Stimulated activated CD8-positive, alpha-beta memory T cell treated with anti-CD3 and anti-CD28 coated beads, Interleukin-2, amount 100 ng/mL, for 1 hour (primary cell): ENCODE measurements at regions not wholly inside any gene's neighbourhood (a gene's known extent, or its start where the extent isn't known, plus 50 kb on each side); places are given as distances from the start of the nearest gene placed in this dataset.

ENCODE experiments used
- DNase-seq, 2 donors: peaks; one replicate each; pipeline ENCODE4 v3.0.0-alpha.2; 2020; ENCODE audit warnings: low read depth in 2 of 2

DNA sequence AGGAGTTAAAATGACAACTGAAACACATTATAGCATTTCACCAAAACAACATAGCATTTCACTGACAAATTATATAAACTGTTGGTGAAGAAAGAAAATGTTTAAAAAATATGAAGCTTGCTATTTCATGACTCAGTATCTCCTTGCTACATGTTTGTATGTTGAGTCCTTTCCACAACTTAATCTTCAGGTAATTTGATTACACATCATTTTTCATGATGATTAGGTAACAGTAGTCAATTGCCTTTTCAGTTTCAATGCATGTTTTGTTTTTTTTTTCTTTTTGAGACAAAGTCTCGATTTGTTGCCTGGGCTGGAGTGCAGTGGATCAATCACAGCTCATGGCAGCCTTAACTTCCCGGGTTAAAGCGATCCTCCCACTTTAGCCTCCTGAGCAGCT is 177.8 kb upstream of the PMFBP1 start:
- no peak for DNase-seq

DNA sequence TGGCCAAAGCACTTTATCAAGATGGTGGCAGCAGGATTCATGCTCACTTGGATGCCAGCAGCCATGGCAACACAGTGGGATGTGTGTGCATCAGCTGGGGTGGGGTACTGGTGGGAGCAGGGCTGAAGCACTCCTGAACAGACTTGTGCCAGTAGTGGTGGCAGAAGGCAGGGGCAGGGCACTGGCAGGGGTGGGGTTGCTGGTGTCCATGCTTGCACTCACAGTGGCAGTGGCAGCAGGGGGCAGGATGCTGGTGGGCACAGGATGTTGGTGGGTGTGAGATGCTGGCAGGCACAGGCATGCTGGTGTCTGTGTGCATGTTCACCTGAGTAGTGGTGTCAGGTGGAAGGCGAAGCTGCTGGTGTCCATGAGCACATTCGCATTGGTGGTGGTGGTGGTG is 161.0 kb upstream of the PMFBP1 start:
- no peak for DNase-seq

DNA sequence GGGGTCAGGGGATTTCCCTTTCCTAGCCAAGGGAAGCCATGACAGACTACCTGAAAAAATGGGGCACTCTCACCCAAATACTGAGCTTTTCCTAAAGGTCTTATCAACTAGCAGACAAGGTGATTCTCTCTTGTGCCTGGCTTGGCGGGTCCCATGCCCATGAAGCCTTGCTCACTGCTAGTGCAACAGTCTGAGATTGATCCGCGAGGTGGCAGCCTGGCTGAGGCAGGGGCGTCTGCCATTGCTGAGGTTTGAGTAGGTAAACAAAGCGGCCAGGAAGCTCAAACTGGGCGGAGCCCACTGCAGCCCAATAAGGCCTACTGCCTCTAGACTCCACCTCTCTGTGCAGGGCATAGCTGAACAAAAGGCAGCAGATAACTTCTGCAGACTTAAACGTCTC is 152.6 kb upstream of the PMFBP1 start:
- no peak for DNase-seq

DNA sequence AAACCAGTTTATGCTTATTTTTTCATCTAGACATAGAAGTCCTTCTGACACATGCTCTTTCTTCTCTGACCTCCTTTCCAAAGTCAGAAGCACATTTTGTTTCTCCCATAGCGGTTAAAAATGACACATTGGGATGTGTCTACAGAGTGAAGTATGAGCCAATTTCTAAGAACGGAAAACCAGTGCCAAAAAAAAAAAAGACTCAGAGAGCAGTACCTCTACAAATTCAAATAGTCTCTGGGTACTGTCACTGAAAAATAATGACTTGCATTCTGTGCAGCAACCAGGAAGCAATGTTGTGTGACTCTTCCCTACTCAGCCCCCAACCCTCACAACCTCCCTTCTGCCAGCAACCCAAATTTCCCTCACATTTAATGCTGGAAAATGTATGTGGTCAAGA is 145.5 kb upstream of the PMFBP1 start:
- DNase-seq = no peak

DNA sequence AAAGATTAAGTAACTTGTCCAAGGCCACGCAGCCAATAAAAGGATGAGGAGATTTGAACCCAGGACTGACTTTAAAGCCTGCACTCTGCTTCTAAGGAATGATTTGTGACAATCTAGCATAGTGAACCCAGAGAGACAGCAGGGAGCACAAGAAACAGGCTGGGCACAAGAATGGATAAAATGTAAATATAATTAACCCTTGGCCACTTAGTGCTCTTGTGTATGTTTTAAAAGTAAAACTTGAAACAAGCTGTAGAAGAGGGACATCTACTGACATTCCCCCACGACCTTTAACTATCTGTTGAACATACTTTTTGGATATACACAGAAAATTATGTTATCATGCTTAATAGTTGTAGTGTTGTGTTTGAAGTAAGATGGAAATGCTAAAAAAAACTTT is 141.9 kb upstream of the PMFBP1 start:
- no peak for DNase-seq

DNA sequence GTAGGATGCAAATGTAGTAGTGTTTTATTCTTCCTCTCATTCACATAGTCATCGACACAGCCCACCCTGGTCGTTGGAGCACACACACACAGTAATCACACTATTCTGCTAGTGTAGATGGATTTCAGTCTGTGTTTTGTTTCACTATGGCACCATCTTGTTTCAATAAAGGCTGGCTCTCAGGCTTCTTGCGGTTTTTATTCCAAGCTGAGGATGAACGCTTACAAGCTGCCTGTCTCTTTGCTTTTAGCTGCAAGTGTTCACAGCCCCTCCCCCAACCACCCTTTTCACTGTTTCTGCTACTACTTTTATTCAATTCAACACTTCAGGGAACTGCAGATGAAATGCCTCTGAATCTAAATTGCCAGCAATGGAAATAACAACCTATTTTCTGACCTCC is 140.9 kb upstream of the PMFBP1 start:
- DNase-seq = no peak

DNA sequence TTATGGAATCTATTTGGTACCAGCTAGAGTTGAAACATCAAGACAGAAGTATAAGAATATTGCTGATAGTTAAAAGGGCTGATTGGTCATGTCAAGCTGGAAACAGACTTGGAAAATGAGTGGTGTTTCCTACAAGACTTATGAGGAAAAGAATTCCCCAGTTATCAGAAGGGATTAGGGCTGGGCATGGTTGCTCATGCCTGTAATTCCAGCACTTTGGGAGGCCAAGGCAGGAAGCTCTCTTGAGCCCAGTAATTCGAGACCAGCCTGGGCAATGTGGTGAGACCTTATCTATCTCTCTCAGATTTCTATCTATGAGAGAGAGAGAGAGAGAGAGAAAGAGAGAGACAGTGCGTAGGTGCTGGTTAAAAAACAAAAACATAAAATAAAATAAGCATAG is 139.5 kb upstream of the PMFBP1 start:
- DNase-seq = no peak

DNA sequence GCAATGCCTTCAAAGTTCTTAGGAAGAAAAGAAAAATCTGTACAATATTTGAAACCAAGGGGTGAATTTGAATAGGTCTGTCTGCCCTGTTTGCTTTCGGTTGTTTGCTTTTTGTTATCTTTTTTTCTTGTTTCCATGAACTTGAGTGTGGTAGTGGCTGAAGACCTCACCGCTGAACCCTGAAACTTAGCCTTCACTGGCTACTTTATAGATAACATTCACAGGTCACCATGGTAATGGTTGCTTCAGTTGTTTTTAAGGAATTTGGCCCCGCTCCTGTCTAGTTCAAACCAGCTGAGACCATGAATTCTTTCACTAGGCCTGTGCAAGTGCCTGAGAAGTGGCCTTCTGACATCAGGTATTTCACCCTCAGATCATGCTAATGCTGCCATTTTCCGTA is 137.0 kb upstream of the PMFBP1 start:
- no peak for DNase-seq

DNA sequence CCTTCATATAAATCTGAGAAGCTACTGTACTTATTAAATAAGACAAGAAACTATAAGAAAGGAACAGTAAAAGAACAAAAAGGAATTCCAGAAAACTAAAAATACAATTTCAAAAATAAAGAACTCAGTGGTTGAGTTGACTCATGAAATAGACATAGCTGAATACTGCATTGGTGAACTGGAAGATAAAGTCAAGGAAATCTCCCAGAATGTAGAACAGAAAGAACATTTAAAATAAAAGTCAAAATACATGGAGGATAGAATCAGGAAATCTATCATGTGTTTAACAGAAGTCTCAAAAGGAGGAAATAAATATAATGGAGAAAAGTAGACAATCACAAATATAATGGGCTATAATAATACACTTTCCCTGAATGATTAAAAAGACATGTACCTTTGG is 136.4 kb upstream of the PMFBP1 start:
- DNase-seq = no peak

DNA sequence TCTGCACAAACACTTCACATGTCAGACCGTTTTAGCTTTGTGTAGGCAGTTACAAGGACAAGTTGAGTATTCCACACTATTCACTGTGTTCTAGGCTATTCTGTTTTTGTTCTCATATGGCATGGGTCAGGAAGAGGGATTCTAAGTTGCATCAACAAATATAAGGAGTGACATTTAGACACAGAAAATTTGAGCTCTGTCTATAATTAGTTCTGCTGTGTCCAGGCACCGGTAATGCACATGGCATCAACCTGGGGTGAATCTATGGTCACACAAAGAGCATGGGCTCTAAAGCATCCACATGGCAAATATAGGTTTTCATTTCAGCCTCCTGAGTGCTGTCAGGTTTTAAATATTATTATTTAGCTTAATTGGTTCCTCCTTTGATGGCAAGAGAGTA is 130.4 kb upstream of the PMFBP1 start:
- DNase-seq = no peak

DNA sequence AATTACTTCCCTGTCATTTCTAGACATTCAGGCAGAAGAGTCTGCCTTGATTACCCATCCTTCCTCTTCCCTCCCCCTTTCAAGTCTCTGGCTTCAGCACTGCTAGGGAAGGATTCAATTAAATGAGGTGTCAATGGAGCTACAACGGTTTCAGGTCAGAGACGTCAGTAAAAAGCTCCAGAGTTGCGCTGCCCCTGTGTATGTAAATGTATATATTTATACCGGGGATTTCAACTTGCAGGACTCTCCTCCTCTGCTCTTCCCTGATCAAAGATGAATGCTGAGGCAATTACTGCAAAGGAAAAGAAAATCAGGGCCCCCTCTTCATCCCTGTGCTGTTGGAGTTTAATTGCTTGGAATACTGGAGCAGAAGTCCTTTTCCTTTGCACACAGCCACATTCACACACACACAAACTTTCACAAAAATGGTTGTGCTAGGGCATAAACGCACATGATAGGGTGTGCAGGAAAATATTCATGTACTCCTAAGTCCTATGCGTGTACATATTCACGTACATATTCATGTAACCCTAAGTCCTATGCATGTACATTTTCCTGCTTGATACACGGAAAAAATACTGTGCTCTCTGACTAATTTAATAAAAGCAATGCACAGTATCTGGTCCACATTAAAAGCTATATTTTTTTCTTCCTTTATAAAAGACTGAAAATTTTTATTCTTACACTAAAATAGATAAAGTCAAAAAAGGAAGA is 129.7 kb upstream of the PMFBP1 start:
- DNase-seq = no peak

DNA sequence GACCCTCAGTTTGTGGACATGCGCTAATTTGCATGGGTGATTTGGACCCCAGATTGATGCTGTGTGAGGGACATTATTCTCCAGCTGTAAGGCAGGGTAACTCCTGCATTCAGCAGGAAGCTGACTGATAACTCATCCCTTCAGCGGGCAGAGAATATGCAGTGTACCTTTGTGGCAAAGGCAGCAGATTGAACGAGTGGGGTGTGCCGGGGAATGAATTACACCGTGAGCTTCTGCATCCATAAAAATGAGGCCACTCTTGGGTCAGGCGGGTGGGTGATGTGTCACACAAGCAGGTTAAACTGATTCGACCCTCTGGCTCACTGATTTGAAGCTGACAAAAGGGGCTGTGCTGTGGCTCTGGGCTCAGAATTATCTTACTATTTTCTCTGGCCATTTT is 128.9 kb upstream of the PMFBP1 start:
- no peak for DNase-seq

DNA sequence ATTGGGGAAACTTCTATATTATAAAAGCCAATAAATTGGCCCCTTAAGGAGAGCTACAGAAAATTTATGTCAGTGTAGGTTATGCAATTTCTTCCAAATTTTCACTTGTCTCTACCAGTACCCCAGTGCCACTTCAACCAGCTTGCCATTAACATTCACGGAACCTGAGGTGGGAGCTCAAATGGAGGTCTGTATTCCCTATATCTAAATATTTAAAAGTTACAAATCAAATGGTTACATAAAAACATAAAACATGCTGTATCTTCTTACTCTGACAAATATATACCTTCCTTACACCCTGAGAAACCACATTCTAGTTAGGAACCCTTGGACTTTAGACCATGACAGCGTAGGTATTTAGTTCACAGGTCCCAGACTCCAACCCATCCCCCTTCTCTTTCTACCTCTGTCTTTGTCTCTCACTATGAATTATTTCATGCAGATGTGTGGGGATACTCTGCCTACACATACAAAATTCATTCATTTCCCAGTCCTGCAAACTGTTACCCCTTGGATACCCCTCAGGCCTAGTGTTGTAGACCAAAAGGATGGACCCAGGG is 127.8 kb upstream of the PMFBP1 start:
- DNase-seq = no peak

DNA sequence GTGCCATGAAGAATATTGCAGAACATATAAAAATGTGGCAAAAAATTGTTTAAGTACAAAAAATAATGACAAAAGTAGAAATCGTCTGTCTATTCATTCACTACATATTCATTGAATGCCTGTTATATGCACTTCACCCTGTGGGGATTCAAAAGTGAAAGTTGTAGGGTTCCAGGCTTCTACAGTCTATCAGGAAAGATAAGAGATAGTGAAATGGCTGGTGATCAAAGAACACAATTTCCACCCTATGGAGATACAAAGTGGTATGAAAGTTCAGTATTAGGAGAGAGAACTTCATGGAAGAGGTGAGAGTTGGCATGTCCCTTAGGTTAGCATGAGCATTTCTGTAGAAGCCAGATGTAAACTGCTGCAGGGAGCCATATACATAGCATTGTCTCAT is 127.0 kb upstream of the PMFBP1 start:
- DNase-seq = no peak

DNA sequence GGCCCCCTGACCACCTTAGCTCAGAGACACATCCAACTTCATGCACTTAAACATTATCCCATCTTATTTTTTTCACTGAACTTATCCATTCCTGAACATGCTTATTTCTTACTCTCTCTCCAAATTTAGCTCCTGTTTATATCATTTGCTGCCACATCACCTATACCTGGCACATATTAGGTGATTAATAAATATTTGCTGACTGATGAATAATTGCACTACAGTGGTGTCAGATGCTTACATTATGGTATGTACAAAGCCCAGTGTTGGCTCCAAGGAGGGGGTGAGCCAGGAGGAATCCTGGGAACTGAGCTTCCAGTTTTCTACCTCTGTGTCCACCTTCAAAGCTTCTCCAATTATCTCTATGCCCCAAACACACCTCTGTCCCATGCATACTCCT is 124.0 kb upstream of the PMFBP1 start:
- DNase-seq = no peak

DNA sequence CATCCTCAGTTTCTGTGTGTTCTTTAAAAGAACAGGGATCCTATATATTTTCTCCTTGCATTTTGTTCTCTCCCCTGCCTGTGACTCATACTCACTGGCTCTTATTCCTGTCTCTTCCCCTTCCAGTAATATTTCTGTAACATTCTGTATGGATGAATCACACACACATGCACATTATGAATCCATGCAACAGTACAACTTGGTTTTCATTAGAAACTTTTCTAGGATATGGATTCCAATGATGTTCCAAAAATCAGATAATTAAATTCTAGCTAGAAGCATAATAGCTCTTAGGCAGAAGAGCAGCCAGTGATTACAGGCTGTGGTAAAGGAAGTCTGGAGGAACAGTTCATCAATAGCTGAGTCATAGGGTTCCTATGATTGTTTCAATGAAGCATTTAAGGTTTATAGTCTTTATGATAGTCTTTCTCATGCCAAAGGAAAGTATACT is 119.6 kb upstream of the PMFBP1 start:
- no peak for DNase-seq

DNA sequence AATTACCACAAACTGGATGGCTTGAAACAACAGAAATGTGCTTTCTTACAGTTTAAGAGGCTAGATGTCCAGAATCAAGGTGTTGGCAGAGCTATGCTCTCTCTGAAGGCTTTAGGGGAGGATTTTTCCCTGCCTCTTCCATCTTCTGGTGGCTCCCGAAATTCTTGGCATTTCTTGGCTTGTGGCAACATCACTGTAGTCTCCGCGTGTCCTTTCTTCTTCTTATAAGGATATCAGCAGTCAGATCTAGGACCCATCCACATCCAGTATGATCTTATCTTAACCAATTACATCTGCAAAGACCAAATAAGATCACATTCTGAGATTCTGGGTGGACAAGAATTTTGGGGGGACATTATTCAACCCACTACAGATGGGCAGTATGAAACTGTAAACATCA is 119.2 kb upstream of the PMFBP1 start:
- DNase-seq = no peak

DNA sequence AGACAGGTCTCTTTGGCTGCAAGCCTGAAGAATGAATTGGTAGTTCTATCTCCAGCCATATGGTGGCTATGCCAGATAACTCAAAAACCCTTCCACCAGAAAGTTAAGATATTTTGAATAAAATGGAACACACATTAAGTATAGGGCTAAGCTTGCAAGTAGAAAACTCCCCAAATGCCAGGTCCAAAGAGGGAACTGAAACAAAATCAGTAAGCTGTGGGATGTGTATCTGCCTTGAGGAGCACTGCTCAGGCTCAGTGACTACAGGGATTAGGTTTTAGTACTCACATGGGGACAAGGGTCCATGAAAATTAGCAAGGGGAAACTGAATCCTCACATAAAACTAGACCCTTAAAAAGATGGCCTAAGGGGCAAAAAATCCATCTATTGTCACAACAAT is 115.7 kb upstream of the PMFBP1 start:
- no peak for DNase-seq

DNA sequence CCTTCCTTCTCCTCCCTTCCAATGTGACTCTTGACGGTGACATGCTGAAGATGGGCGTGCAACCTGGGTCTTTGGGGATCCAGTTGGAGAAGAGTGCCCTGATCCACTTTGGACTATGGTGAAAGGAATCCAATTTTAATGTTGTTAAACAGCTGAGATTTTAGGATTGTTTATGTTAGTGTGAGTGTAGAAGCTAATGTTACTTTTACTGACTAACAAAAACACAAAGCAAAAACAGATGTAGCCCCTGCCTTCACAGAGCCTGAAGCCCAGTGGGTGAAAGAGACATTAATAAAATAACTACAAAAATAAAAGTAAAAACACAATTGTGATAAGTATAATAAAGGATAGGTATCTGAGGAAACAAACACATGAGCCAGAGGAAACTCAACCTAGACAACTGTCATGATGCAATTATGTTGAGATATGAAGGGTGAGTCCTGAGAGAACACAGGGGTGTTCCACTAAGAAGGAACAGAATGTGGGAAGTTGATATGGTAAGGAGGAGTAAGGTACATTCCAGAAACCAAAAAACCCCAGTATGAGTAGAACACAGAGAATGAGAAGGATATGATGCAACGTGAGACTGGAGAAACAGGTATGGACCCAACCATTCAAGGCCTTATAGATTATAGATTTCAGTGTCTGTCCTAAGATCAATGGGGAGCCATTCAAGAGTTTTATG is 115.1 kb upstream of the PMFBP1 start:
- DNase-seq = no peak

DNA sequence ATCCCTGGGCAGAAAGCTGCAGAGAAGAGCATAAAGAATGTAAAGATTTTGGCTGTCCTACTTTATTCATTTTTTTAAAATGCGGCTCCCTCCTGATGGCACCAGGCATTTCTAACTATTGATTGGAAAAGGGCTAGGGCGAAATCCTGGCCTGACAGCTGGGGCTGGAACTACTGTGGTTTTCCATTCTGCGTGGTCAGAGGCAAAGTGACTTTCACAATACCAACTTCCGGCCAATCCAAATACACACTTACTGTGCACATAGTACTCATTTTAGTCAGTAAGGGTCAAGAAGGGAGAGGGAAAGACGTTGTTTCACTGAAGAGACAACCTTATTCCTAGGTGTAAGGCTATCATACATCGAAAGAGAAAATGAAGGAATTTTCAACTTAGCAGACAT is 113.8 kb upstream of the PMFBP1 start:
- DNase-seq = no peak

DNA sequence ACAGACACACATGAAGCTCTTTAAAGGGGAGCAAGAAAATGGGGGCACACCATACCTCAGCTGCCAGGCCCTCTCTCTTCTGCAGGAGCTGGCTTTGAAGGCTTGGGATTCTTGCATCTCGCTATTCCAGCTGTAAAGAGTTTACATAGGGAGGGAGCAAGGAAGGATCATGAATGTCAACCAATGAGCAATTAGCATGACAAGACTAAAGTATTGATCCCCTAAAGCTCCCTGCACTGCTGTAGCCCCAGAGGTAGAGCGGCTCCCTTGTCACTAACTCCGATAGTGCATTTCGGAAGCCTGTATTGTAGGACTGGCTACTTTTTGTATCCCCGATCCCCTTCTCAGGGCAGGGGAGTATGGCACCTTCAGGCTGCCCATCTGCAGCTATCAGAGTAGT is 113.4 kb upstream of the PMFBP1 start:
- no peak for DNase-seq

DNA sequence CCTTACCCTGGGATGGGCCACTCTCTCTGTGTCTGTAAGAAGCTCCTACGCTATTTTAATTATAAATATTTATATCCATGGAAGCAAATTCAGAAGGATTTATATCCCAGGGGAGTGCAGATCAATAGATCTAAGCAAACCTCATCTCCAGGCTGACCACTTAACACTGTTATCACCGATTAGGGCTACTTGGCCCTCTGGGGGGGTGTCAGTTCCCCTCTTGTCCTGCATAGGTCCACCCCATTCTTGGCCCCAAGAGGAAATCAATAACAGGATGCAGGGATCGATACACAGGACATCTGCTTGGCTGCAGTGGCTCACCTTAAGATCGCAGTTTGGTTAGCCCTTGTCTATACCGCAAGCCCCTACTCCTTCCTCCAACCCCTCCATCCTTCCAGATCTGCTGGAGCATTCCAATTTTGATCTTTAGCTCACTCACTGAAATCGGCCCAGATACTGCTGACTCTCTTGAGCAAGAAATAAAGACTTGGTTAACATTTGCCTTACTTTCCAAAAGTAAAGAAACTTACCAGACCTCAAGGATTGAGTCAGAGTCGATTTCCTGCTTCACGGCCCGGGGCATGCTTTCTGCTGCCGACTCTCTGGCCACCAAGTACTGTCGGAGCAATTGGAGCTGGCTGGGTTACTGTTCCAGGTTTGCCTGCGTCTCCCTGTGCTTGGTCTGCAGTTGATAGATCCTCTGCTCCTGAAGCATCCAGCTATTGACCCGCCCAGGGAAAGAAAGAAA is 112.3 kb upstream of the PMFBP1 start:
- DNase-seq = no peak

DNA sequence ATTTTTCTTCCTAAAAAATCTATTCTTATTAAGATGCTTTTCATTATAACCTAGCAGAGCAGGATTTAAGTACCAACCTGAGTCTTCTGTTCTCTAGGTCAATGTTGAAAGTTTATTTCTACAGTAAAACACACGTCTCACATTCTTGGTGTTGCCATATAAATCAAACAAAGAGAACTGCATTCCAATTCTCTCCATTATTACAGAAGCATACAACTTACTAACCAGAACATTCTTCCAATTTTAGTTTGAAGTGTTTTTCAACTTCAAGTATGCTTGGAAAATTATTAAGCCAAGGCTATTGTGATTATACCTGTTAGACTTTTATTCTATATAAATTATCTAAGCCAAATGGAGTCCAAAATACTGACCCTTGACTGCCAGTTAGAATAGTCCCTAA is 110.4 kb upstream of the PMFBP1 start:
- DNase-seq = no peak
